Muscle of back (tissue), 3 donors: ENCODE measurements at regions not wholly inside any gene's neighbourhood (a gene's known extent, or its start where the extent isn't known, plus 50 kb on each side); places are given as distances from the start of the nearest gene placed in this dataset.

ENCODE experiments used
- DNase-seq, 3 donors: peaks; one replicate each; pipeline versions ENCODE4 v3.0.0 to v3.0.0-alpha.2; 2013

GRCh38 chr15:62797171-62797570 is 245.4 kb upstream of the TPM1 start:
- no peak for DNase-seq

- no peak for DNase-seq
Observed at GRCh38 chr15:62798536-62798935, 244.0 kb upstream of the TPM1 start.

GRCh38 chr15:62799037-62799436 is 243.5 kb upstream of the TPM1 start:
- no peak for DNase-seq

GRCh38 chr15:62799919-62800318 is 242.6 kb upstream of the TPM1 start:
- no peak for DNase-seq

GRCh38 chr15:62802612-62803011 is 239.9 kb upstream of the TPM1 start:
- DNase-seq: no peak

GRCh38 chr15:62803856-62804400 is 238.6 kb upstream of the TPM1 start:
- DNase-seq: no peak

GRCh38 chr15:62805502-62805901 is 237.0 kb upstream of the TPM1 start:
- DNase-seq: no peak

GRCh38 chr15:62807539-62808130 is 234.9 kb upstream of the TPM1 start:
- DNase-seq: no peak

- no peak for DNase-seq
Observed at GRCh38 chr15:62809115-62809967, 233.2 kb upstream of the TPM1 start.

GRCh38 chr15:62809968-62810260 is 232.6 kb upstream of the TPM1 start:
- DNase-seq: no peak

GRCh38 chr15:62812515-62812835 is 230.1 kb upstream of the TPM1 start:
- no peak for DNase-seq

- DNase-seq: no peak
Observed at GRCh38 chr15:62816342-62817069, 226.0 kb upstream of the TPM1 start.

GRCh38 chr15:62818691-62819090 is 223.9 kb upstream of the TPM1 start:
- no peak for DNase-seq

- DNase-seq: no peak
Observed at GRCh38 chr15:62821384-62822131, 221.0 kb upstream of the TPM1 start.

GRCh38 chr15:62822228-62822627 is 220.3 kb upstream of the TPM1 start:
- DNase-seq: no peak

- DNase-seq: no peak
Observed at GRCh38 chr15:62823561-62823960, 219.0 kb upstream of the TPM1 start.

- DNase-seq: peak in 1 of 3 donors; percentile 52
Observed at GRCh38 chr15:62824111-62825015, 218.2 kb upstream of the TPM1 start.

GRCh38 chr15:62825191-62825590 is 217.4 kb upstream of the TPM1 start:
- no peak for DNase-seq

GRCh38 chr15:62826561-62826960 is 216.0 kb upstream of the TPM1 start:
- DNase-seq: peak in 2 of 3 donors; percentile 28 to 62

GRCh38 chr15:62828364-62828763 is 214.2 kb upstream of the TPM1 start:
- no peak for DNase-seq

GRCh38 chr15:62832231-62832630 is 210.3 kb upstream of the TPM1 start:
- no peak for DNase-seq
